Dendritic cell treated with granulocyte-macrophage colony-stimulating factor and Interleukin-4, amounts not matched to agents 40 ng/mL and 50 ng/mL, for 4 days (primary cell): ENCODE measurements at regions not wholly inside any gene's neighbourhood (a gene's known extent, or its start where the extent isn't known, plus 50 kb on each side); places are given as distances from the start of the nearest gene placed in this dataset.

Experiments
- H3K27ac Mint-ChIP-seq: one replicate; pipeline ENCODE4 v1.8.0; 2022; ENCODE audit warnings: mild to moderate bottlenecking, mixed read lengths
- H3K27me3 Mint-ChIP-seq: one replicate; pipeline ENCODE4 v1.8.0; 2022; ENCODE audit warnings: mild to moderate bottlenecking, mixed read lengths
- H3K36me3 Mint-ChIP-seq: one replicate; pipeline ENCODE4 v1.8.0; 2022; ENCODE audit warnings: low read depth, mixed read lengths
- H3K4me1 Mint-ChIP-seq: one replicate; pipeline ENCODE4 v1.8.0; 2022; ENCODE audit warnings: low read depth, mixed read lengths
- H3K4me3 Mint-ChIP-seq: one replicate; pipeline ENCODE4 v1.8.0; 2022; ENCODE audit warnings: mild to moderate bottlenecking, moderate library complexity, mixed read lengths
- H3K9me3 Mint-ChIP-seq: one replicate; pipeline ENCODE4 v1.8.0; 2022; ENCODE audit warnings: mixed read lengths
- intact Hi-C: fragments of 100-400 bp; cut with micrococcal nuclease; formaldehyde crosslinking; loops from one replicate; pipeline ENCODE4 v1.15.0; 2022

- no peaks in the 10 kb centered on the region for H3K36me3 Mint-ChIP-seq
- intact Hi-C loops: loop anchor here (1.0 to 5.0 kb wide), 2 partner anchors 619 to 640 kb away; no protein-coding TSS in a partner anchor
- no peak overlapping the region for H3K4me3 Mint-ChIP-seq
- H3K27ac Mint-ChIP-seq: no peak overlapping the region
- peaks cover 16% of the 10 kb centered on the region for H3K27me3 Mint-ChIP-seq
- H3K9me3 Mint-ChIP-seq: no peaks in the 10 kb centered on the region
- H3K4me1 Mint-ChIP-seq: peaks cover 7% of the 10 kb centered on the region
Measured at GRCh38 chr10:44310762-44311562, 73.9 kb downstream of the CXCL12 start.

GRCh38 chr10:44309939-44310761 is 74.7 kb downstream of the CXCL12 start:
- Mint-ChIP-seq H3K27ac (no peak overlapping the region), H3K27me3 (peaks cover 16% of the 10 kb centered on the region), H3K4me1 (peaks cover 7% of the 10 kb centered on the region), H3K9me3 (no peaks in the 10 kb centered on the region), H3K4me3 (no peak overlapping the region), H3K36me3 (no peaks in the 10 kb centered on the region)
- intact Hi-C loops: loop anchor here (5.0 kb wide), 1 partner anchor 618 kb away; no protein-coding TSS in a partner anchor

GRCh38 chr10:44309361-44309760 is 75.5 kb downstream of the CXCL12 start:
- Mint-ChIP-seq H3K27ac (no peak overlapping the region), H3K36me3 (no peaks in the 10 kb centered on the region), H3K4me1 (peaks cover 7% of the 10 kb centered on the region), H3K9me3 (peaks cover under 1% of the 10 kb centered on the region), H3K4me3 (no peak overlapping the region), H3K27me3 (peaks cover 16% of the 10 kb centered on the region)
- intact Hi-C loops: no loop called here

- intact Hi-C loops: no loop called here
- H3K27ac Mint-ChIP-seq: no peak overlapping the region
- H3K4me3 Mint-ChIP-seq: no peak overlapping the region
Measured at GRCh38 chr10:44308935-44309334, 76.0 kb downstream of the CXCL12 start.

GRCh38 chr10:44307691-44308090 is 77.2 kb downstream of the CXCL12 start:
- Mint-ChIP-seq H3K36me3 (no peaks in the 10 kb centered on the region), H3K4me3 (no peak overlapping the region), H3K27ac (no peak overlapping the region), H3K4me1 (peaks cover 7% of the 10 kb centered on the region), H3K9me3 (peaks cover 9% of the 10 kb centered on the region), H3K27me3 (peaks cover 18% of the 10 kb centered on the region)
- intact Hi-C loops: no loop called here

More at GRCh38 chr10:44308935-44309334, 76.0 kb downstream of the CXCL12 start:
- peaks cover 7% of the 10 kb centered on the region for H3K4me1 Mint-ChIP-seq
- H3K27me3 Mint-ChIP-seq: peaks cover 16% of the 10 kb centered on the region
- H3K9me3 Mint-ChIP-seq: peaks cover 5% of the 10 kb centered on the region
- no peaks in the 10 kb centered on the region for H3K36me3 Mint-ChIP-seq

- Mint-ChIP-seq H3K27ac (no peak overlapping the region), H3K4me1 (peaks cover 7% of the 10 kb centered on the region), H3K27me3 (peaks cover 11% of the 10 kb centered on the region), H3K4me3 (no peak overlapping the region), H3K9me3 (peaks cover 9% of the 10 kb centered on the region), H3K36me3 (no peaks in the 10 kb centered on the region)
- intact Hi-C loops: no loop called here
Measured at GRCh38 chr10:44306762-44307161, 78.1 kb downstream of the CXCL12 start.

GRCh38 chr10:44306147-44306710 is 78.7 kb downstream of the CXCL12 start:
- no peak overlapping the region for H3K27ac Mint-ChIP-seq
- peaks cover 3% of the 10 kb centered on the region for H3K4me1 Mint-ChIP-seq
- no peaks in the 10 kb centered on the region for H3K36me3 Mint-ChIP-seq
- H3K4me3 Mint-ChIP-seq: no peak overlapping the region
- intact Hi-C loops: no loop called here
- H3K9me3 Mint-ChIP-seq: peaks cover 9% of the 10 kb centered on the region
- H3K27me3 Mint-ChIP-seq: peaks cover 6% of the 10 kb centered on the region

- intact Hi-C loops: loop anchor here (5.0 kb wide), 1 partner anchor 555 kb away; no protein-coding TSS in a partner anchor
Measured at GRCh38 chr10:44301781-44302355, 83.0 kb downstream of the CXCL12 start.

GRCh38 chr10:44300666-44301649 is 83.9 kb downstream of the CXCL12 start:
- H3K4me3 Mint-ChIP-seq: no peak overlapping the region
- intact Hi-C loops: loop anchor here (5.0 kb wide), 1 partner anchor 556 kb away; no protein-coding TSS in a partner anchor
- H3K36me3 Mint-ChIP-seq: no peaks in the 10 kb centered on the region
- H3K4me1 Mint-ChIP-seq: no peaks in the 10 kb centered on the region
- H3K27ac Mint-ChIP-seq: no peak overlapping the region
- peaks cover 9% of the 10 kb centered on the region for H3K9me3 Mint-ChIP-seq
- peaks cover 1% of the 10 kb centered on the region for H3K27me3 Mint-ChIP-seq

More at GRCh38 chr10:44301781-44302355, 83.0 kb downstream of the CXCL12 start:
- no peak overlapping the region for H3K4me3 Mint-ChIP-seq
- peaks cover 1% of the 10 kb centered on the region for H3K27me3 Mint-ChIP-seq
- H3K9me3 Mint-ChIP-seq: peaks cover 9% of the 10 kb centered on the region
- H3K36me3 Mint-ChIP-seq: no peaks in the 10 kb centered on the region
- no peaks in the 10 kb centered on the region for H3K4me1 Mint-ChIP-seq
- H3K27ac Mint-ChIP-seq: no peak overlapping the region

- Mint-ChIP-seq H3K9me3 (peaks cover 2% of the 10 kb centered on the region), H3K4me3 (no peak overlapping the region), H3K36me3 (no peaks in the 10 kb centered on the region), H3K4me1 (no peaks in the 10 kb centered on the region), H3K27ac (no peak overlapping the region), H3K27me3 (peaks cover 1% of the 10 kb centered on the region)
- intact Hi-C loops: no loop called here
Measured at GRCh38 chr10:44298713-44299112, 86.2 kb downstream of the CXCL12 start.

GRCh38 chr10:44297963-44298362 is 86.9 kb downstream of the CXCL12 start:
- Mint-ChIP-seq H3K4me1 (no peaks in the 10 kb centered on the region), H3K9me3 (no peaks in the 10 kb centered on the region), H3K27me3 (peaks cover 1% of the 10 kb centered on the region), H3K27ac (no peak overlapping the region), H3K36me3 (no peaks in the 10 kb centered on the region), H3K4me3 (no peak overlapping the region)
- intact Hi-C loops: no loop called here

- no peaks in the 10 kb centered on the region for H3K9me3 Mint-ChIP-seq
- H3K4me3 Mint-ChIP-seq: no peak overlapping the region
- no peak overlapping the region for H3K27ac Mint-ChIP-seq
- H3K4me1 Mint-ChIP-seq: no peaks in the 10 kb centered on the region
- intact Hi-C loops: no loop called here
- H3K36me3 Mint-ChIP-seq: no peaks in the 10 kb centered on the region
- peaks cover 11% of the 10 kb centered on the region for H3K27me3 Mint-ChIP-seq
Measured at GRCh38 chr10:44295644-44296241, 89.2 kb downstream of the CXCL12 start.
